Liver (tissue), 8 donors: ENCODE measurements at regions not wholly inside any gene's neighbourhood (a gene's known extent, or its start where the extent isn't known, plus 50 kb on each side); places are given as distances from the start of the nearest gene placed in this dataset.
A peak's percentile ranks its signal among the peaks of the same experiment; 100 is the strongest.

Experiments used
- DNase-seq: peaks from one replicate; pipeline ENCODE4 v3.0.0-alpha.2; 2017; ENCODE audit warnings: low spot score
- H3K27ac ChIP-seq, 2 donors: one replicate each; pipeline ENCODE4 v1.7.0; 2013; ENCODE audit warnings: inconsistent platforms in 2 of 2, low read length in 2 of 2, control low read depth in 1 of 2, low read depth in 1 of 2, mild to moderate bottlenecking in 1 of 2
- H3K27me3 ChIP-seq, 4 donors: one replicate each; pipeline versions ENCODE4 v1.6.1 to v1.7.0; 2013; ENCODE audit warnings: low read length in 3 of 4, inconsistent platforms in 1 of 4, mild to moderate bottlenecking in 1 of 4, moderate library complexity in 1 of 4; ENCODE audit not compliant: control insufficient read depth in 4 of 4, insufficient read depth in 4 of 4
- H3K36me3 ChIP-seq, 4 donors: one replicate each; pipeline versions ENCODE4 v1.6.1 to v1.7.0; 2013; ENCODE audit warnings: low read length in 3 of 4, mild to moderate bottlenecking in 3 of 4, low read depth in 1 of 4, moderate library complexity in 1 of 4; ENCODE audit not compliant: control insufficient read depth in 4 of 4, insufficient read depth in 3 of 4
- H3K4me1 ChIP-seq, 4 donors: one replicate each; pipeline versions ENCODE4 v1.6.1 to v1.7.0; 2013; ENCODE audit warnings: low read length in 3 of 4, mild to moderate bottlenecking in 3 of 4, moderate library complexity in 1 of 4; ENCODE audit not compliant: control insufficient read depth in 4 of 4, insufficient read depth in 4 of 4
- H3K4me3 ChIP-seq, 3 donors: one replicate each; pipeline versions ENCODE4 v1.6.1 to v1.7.0; 2013; ENCODE audit warnings: low read length in 3 of 3, control low read depth in 1 of 3, low read depth in 1 of 3, mild to moderate bottlenecking in 1 of 3
- H3K9ac ChIP-seq, 2 donors: one replicate each; pipeline ENCODE4 v1.7.0; 2013; ENCODE audit warnings: low read length in 2 of 2, mild to moderate bottlenecking in 2 of 2, moderate library complexity in 2 of 2, control low read depth in 1 of 2, low read depth in 1 of 2
- H3K9me3 ChIP-seq, 4 donors: one replicate each; pipeline versions ENCODE4 v1.6.1 to v1.7.0; 2013; ENCODE audit warnings: low read length in 3 of 4; ENCODE audit not compliant: control insufficient read depth in 4 of 4
- ATF3 ChIP-seq: IDR thresholded peaks from 2 replicates; pipeline ENCODE4 v1.6.1; 2016; ENCODE audit warnings: antibody characterized with exemption
- CTCF ChIP-seq: fragments of 150-350 bp; IDR thresholded peaks from 2 replicates; pipeline ENCODE4 v1.5.1; 2017; ENCODE audit warnings: improper control_type of control experiment, low read depth, low read length; ENCODE audit not compliant: missing input control
- EGR1 ChIP-seq, 2 donors: IDR thresholded peaks; 2 replicates each; pipeline ENCODE4 v1.6.1; 2016 to 2018; ENCODE audit warnings: antibody characterized with exemption in 2 of 2, low read depth in 2 of 2
- FOXA1 ChIP-seq: IDR thresholded peaks from 2 replicates; pipeline ENCODE4 v1.6.1; 2016; ENCODE audit warnings: antibody characterized with exemption
- FOXA2 ChIP-seq: IDR thresholded peaks from 2 replicates; pipeline ENCODE4 v1.6.1; 2016; ENCODE audit warnings: antibody characterized with exemption
- GABPA ChIP-seq, 2 donors: IDR thresholded peaks in 1 of 2; conservative IDR thresholded peaks in 1 of 2; 2 replicates each; pipeline ENCODE4 v1.6.1; 2016; ENCODE audit warnings: antibody characterized with exemption in 2 of 2, mild to moderate bottlenecking in 1 of 2, moderate library complexity in 1 of 2
- HNF4A ChIP-seq, 2 donors: conservative IDR thresholded peaks; 2 replicates each; pipeline ENCODE4 v1.6.1; 2016; ENCODE audit warnings: antibody characterized with exemption in 2 of 2, mild to moderate bottlenecking in 2 of 2
- HNF4G ChIP-seq: IDR thresholded peaks from 2 replicates; pipeline ENCODE4 v1.6.1; 2016; ENCODE audit warnings: antibody characterized with exemption
- JUND ChIP-seq, 2 donors: IDR thresholded peaks; 2 replicates each; pipeline ENCODE4 v1.6.1; 2016; ENCODE audit warnings: antibody characterized with exemption in 2 of 2
- MAX ChIP-seq: IDR thresholded peaks from 2 replicates; pipeline ENCODE4 v1.6.1; 2016; ENCODE audit warnings: antibody characterized with exemption
- NR2F2 ChIP-seq: IDR thresholded peaks from 2 replicates; pipeline ENCODE4 v1.6.1; 2016; ENCODE audit warnings: antibody characterized with exemption
- RAD21 ChIP-seq, 2 donors: IDR thresholded peaks; 2 replicates each; pipeline ENCODE4 v1.6.1; 2016; ENCODE audit warnings: antibody characterized with exemption in 2 of 2, mild to moderate bottlenecking in 2 of 2
- REST ChIP-seq: IDR thresholded peaks from 2 replicates; pipeline ENCODE4 v1.6.1; 2016; ENCODE audit warnings: antibody characterized with exemption, mild to moderate bottlenecking
- RXRA ChIP-seq, 2 donors: IDR thresholded peaks; 2 replicates each; pipeline ENCODE4 v1.6.1; 2017 to 2018; ENCODE audit warnings: antibody characterized with exemption in 2 of 2, mild to moderate bottlenecking in 1 of 2
- SP1 ChIP-seq: IDR thresholded peaks from 2 replicates; pipeline ENCODE4 v1.6.1; 2018; ENCODE audit warnings: antibody characterized with exemption, mild to moderate bottlenecking
- TAF1 ChIP-seq: conservative IDR thresholded peaks from 2 replicates; pipeline ENCODE4 v1.6.1; 2016; ENCODE audit warnings: antibody characterized with exemption, mild to moderate bottlenecking
- YY1 ChIP-seq: IDR thresholded peaks from 2 replicates; pipeline ENCODE4 v1.6.1; 2016; ENCODE audit warnings: antibody characterized with exemption, mild to moderate bottlenecking
- ZBTB33 ChIP-seq: IDR thresholded peaks from 2 replicates; pipeline ENCODE4 v1.6.1; 2016; ENCODE audit warnings: antibody characterized with exemption
- WGBS: extraction: QIAGEN DNeasy Blood & Tissue Kit; methylation state at CpG from one replicate; pipeline ENCODE4 v1.1.7; 2013; 5-methylcytosine and 5-hydroxymethylcytosine counted together
- donor health status: healthy.
- donor health status: healthy.
- donor health status: healthy.
- donor health status: healthy.
- donor health status: healthy.

- DNase-seq: no peak
- Histone ChIP-seq H3K9ac (no peak overlapping the region), H3K27ac (peak overlapping the region; percentile 17 to 70), H3K4me3 (no peak overlapping the region), H3K4me1 (peaks cover 0 to 38% (median 22%) of the 10 kb centered on the region in 4 donors), H3K27me3 (no peaks in the 10 kb centered on the region), H3K36me3 (no peaks in the 10 kb centered on the region), H3K9me3 (peaks cover 0 to 4% (median 0%) of the 10 kb centered on the region in 4 donors)
- WGBS: 63% methylated on average over 3 of the region's 3 CpGs
- TF ChIP-seq HNF4A (conservative IDR thresholded peaks at IDR 0.05) (no peak), SP1 (no peak), TAF1 (no peak), MAX (no peak), CTCF (no peak), ATF3 (no peak), NR2F2 (no peak), GABPA (IDR thresholded peaks at IDR 0.05 in 1 of 2, conservative IDR thresholded peaks at IDR 0.05 in 1 of 2) (no peak), EGR1 (IDR thresholded peaks at IDR 0.05; ENCODE audit: low read depth in 2 of 2) (no peak), YY1 (no peak), REST (no peak)
Measured at GRCh38 chr1:222028116-222028515, 286.2 kb upstream of the DUSP10 start.

GRCh38 chr1:222026280-222026679 is 284.4 kb upstream of the DUSP10 start:
- 36% methylated on average over 7 of the region's 7 CpGs for WGBS
- Histone ChIP-seq H3K27me3 (no peaks in the 10 kb centered on the region), H3K4me1 (peaks cover 0 to 39% (median 22%) of the 10 kb centered on the region in 4 donors), H3K36me3 (no peaks in the 10 kb centered on the region), H3K9ac (peak overlapping the region in 1 of 2 donors; percentile 10), H3K9me3 (no peaks in the 10 kb centered on the region), H3K27ac (peak overlapping the region; percentile 76 to 81), H3K4me3 (no peak overlapping the region)
- DNase-seq: no peak
- TF ChIP-seq YY1 (peak; percentile 88), SP1 (peak; percentile 90), ATF3 (no peak), TAF1 (no peak), EGR1 (IDR thresholded peaks at IDR 0.05; ENCODE audit: low read depth in 2 of 2) (peak in 1 of 2 donors; percentile 73), HNF4G (peak; percentile 76), FOXA1 (peak; percentile 66), JUND (IDR thresholded peaks at IDR 0.05) (peak; percentile 50 to 90), ZBTB33 (peak; percentile 87), RXRA (IDR thresholded peaks at IDR 0.05) (peak; percentile 92 to 98), RAD21 (IDR thresholded peaks at IDR 0.05) (peak; percentile 67 to 69), GABPA (IDR thresholded peaks at IDR 0.05 in 1 of 2, conservative IDR thresholded peaks at IDR 0.05 in 1 of 2) (no peak), FOXA2 (peak; percentile 68), MAX (peak; percentile 95), REST (peak; percentile 72), NR2F2 (peak; percentile 38), HNF4A (conservative IDR thresholded peaks at IDR 0.05) (peak; percentile 93 to 94)
